Glutamatergic neuron (in vitro differentiated cells): ENCODE measurements at regions not wholly inside any gene's neighbourhood (a gene's known extent, or its start where the extent isn't known, plus 50 kb on each side); places are given as distances from the start of the nearest gene placed in this dataset.

Experiments used
- DNase-seq: peaks from one replicate; pipeline ENCODE4 v3.0.0; 2022
- H3K27ac Mint-ChIP-seq: one replicate; pipeline ENCODE4 v1.8.0; 2020; ENCODE audit warnings: mild to moderate bottlenecking, mixed read lengths, inconsistent platforms; ENCODE audit not compliant: unreplicated experiment
- H3K27me3 Mint-ChIP-seq: one replicate; pipeline ENCODE4 v1.8.0; 2020; ENCODE audit warnings: mild to moderate bottlenecking, moderate library complexity, mixed read lengths, inconsistent platforms; ENCODE audit not compliant: unreplicated experiment
- H3K36me3 Mint-ChIP-seq: one replicate; pipeline ENCODE4 v1.8.0; 2020; ENCODE audit warnings: mild to moderate bottlenecking, mixed read lengths, inconsistent platforms; ENCODE audit not compliant: unreplicated experiment
- H3K4me1 Mint-ChIP-seq: one replicate; pipeline ENCODE4 v1.8.0; 2020; ENCODE audit warnings: mild to moderate bottlenecking, low read depth, mixed read lengths, inconsistent platforms; ENCODE audit not compliant: unreplicated experiment
- H3K4me3 Mint-ChIP-seq: one replicate; pipeline ENCODE4 v1.8.0; 2020; ENCODE audit warnings: mild to moderate bottlenecking, mixed read lengths, inconsistent platforms; ENCODE audit not compliant: unreplicated experiment
- H3K9me3 Mint-ChIP-seq: one replicate; pipeline ENCODE4 v1.8.0; 2020; ENCODE audit warnings: mild to moderate bottlenecking, moderate library complexity, mixed read lengths, inconsistent platforms; ENCODE audit not compliant: unreplicated experiment
- TF ChIP-seq, protein P1 (sequence below): fragments of 200-600 bp; sonication (generic); IDR thresholded peaks from one replicate; pipeline ENCODE4 v1.5.0; 2021; ENCODE audit not compliant: partially characterized antibody, unreplicated experiment

DNA sequence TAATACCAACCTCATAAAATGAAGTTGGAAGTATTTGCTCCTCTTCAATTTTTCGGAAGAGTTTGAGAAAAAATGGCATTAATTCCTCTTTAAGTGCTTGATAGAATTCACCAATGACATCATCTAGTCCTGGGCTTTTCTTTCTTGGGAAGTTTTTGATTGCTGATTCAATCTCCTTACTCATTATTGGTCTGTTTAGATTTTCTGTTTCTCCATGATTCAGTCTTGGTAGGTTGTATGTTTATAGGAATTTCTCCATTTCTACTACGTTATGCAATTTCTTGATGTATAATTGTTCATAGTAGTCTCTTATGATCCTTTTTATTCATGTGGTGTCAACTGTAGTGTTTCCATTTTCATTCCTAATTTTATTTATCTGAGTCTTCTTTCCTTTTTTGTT lies 141.5 kb upstream of the PRNP start:
- TF ChIP-seq, protein P1, sequence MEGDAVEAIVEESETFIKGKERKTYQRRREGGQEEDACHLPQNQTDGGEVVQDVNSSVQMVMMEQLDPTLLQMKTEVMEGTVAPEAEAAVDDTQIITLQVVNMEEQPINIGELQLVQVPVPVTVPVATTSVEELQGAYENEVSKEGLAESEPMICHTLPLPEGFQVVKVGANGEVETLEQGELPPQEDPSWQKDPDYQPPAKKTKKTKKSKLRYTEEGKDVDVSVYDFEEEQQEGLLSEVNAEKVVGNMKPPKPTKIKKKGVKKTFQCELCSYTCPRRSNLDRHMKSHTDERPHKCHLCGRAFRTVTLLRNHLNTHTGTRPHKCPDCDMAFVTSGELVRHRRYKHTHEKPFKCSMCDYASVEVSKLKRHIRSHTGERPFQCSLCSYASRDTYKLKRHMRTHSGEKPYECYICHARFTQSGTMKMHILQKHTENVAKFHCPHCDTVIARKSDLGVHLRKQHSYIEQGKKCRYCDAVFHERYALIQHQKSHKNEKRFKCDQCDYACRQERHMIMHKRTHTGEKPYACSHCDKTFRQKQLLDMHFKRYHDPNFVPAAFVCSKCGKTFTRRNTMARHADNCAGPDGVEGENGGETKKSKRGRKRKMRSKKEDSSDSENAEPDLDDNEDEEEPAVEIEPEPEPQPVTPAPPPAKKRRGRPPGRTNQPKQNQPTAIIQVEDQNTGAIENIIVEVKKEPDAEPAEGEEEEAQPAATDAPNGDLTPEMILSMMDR = no peak
- no peaks in the 10 kb centered on the region for H3K9me3 Mint-ChIP-seq
- H3K27me3 Mint-ChIP-seq = no peaks in the 10 kb centered on the region
- H3K4me3 Mint-ChIP-seq = no peak overlapping the region
- no peaks in the 10 kb centered on the region for H3K36me3 Mint-ChIP-seq
- DNase-seq = no peak
- H3K27ac Mint-ChIP-seq = no peak overlapping the region
- H3K4me1 Mint-ChIP-seq = no peaks in the 10 kb centered on the region

DNA sequence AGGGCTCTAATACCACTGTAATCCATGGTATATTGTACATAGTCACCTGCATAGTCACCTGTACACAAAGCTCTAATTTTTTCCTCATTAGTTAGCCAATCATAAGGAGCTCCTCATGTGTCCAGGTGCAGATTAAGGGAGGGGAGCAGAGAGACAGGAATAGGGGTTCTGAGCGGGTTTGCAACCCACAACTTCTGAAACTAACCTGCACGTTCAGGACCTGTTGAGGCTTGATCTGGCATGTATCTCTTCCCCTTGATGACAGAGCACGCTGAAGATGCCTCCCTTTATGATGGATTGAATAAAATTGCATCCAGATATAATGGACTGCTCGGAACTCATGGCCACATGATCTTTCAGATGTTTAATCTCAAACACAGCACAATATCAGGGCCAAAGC lies 144.0 kb upstream of the PRNP start:
- TF ChIP-seq, protein P1 = no peak
- H3K27me3 Mint-ChIP-seq = no peaks in the 10 kb centered on the region
- DNase-seq = no peak
- H3K9me3 Mint-ChIP-seq = no peaks in the 10 kb centered on the region
- H3K36me3 Mint-ChIP-seq = no peaks in the 10 kb centered on the region
- H3K4me3 Mint-ChIP-seq = no peak overlapping the region
- H3K27ac Mint-ChIP-seq = no peak overlapping the region
- no peaks in the 10 kb centered on the region for H3K4me1 Mint-ChIP-seq

DNA sequence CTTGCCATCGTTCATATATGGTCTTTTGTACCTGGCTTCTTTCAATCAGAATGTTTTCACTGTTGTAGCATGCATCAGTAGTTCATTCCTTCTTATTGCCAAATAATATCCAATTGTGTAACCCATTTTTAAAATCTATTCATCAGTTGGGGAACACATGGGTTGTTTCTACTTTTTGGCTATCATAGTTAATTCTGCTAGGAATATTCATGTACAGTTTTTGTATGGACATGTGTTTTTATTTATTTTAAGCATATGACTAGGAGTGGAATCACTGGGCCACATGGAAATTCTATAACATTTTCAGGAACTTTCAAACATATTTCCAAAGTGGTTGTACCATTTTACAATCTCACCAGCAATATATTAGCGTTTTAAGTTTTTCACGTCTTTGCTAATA lies 151.9 kb upstream of the PRNP start:
- DNase-seq = no peak
- TF ChIP-seq, protein P1 = no peak
- H3K27ac Mint-ChIP-seq = no peak overlapping the region
- peaks cover 2% of the 10 kb centered on the region for H3K9me3 Mint-ChIP-seq
- no peak overlapping the region for H3K4me3 Mint-ChIP-seq
- no peaks in the 10 kb centered on the region for H3K27me3 Mint-ChIP-seq
- H3K36me3 Mint-ChIP-seq = no peaks in the 10 kb centered on the region
- H3K4me1 Mint-ChIP-seq = no peaks in the 10 kb centered on the region

DNA sequence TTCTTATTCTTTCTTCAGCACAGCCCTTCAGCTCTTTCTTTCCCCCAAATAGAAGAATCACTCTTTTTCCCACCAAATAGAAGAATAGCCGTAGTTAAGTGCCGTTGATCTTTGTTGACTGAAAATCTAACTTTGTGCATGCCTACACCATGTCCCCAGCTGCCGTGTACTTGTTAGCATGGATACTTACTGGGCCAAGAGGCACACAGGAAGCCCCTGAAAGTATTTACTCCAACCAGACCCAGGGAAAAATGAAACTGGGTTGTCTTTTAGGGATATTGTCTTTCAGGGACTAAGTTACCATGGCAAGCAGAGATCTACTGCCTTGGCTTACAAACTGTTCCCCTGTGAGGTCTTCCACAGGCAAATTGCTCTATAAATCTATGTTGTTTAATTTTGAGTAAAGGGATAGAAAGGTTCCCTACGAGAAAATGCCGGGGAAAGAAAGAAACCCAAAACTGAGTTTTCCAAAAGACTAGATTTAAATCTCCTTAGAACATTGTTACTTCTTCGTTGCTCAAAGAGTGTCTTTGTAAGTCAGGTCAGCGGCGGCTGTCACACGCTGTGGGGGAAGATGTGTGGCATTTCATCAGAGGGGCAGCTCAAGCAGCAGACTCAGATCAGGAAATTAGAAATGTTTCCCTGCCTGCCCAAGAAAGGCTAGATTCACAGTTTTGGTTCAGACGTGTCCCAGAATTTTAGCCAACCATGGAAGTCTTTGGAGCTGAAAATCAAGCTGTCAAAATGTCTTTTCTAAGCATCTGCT lies 152.7 kb upstream of the PRNP start:
- Mint-ChIP-seq H3K27me3 (no peaks in the 10 kb centered on the region), H3K9me3 (peaks cover 2% of the 10 kb centered on the region), H3K4me3 (no peak overlapping the region), H3K36me3 (peaks cover under 1% of the 10 kb centered on the region), H3K27ac (no peak overlapping the region), H3K4me1 (no peaks in the 10 kb centered on the region)
- no peak for DNase-seq
- TF ChIP-seq, protein P1 = no peak

DNA sequence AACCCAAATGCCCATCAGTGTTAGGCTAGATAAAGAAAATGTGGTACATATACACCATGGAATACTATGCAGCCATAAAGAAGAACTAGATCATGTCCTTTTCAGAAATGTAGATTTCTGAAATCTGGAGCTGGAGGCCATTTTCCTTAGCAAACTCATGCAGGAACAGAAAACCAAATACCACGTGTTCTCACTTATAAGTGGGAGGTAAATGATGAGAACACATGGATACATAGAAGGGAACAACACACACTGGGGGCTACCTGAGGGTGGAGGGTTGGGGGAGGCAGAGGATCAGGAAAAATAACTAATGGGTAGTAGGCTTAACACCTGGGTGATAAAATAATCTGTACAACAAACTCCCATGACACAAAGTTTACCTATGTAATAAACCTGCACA lies 153.5 kb upstream of the PRNP start:
- DNase-seq = no peak
- H3K27me3 Mint-ChIP-seq = no peaks in the 10 kb centered on the region
- TF ChIP-seq, protein P1 = no peak
- H3K4me3 Mint-ChIP-seq = no peak overlapping the region
- no peak overlapping the region for H3K27ac Mint-ChIP-seq
- no peaks in the 10 kb centered on the region for H3K4me1 Mint-ChIP-seq
- H3K9me3 Mint-ChIP-seq = peaks cover 4% of the 10 kb centered on the region
- H3K36me3 Mint-ChIP-seq = peaks cover 8% of the 10 kb centered on the region
